ENCODE measurements at regions not wholly inside any gene's neighbourhood (a gene's known extent, or its start where the extent isn't known, plus 50 kb on each side); places are given as distances from the start of the nearest gene placed in this dataset.

DNA sequence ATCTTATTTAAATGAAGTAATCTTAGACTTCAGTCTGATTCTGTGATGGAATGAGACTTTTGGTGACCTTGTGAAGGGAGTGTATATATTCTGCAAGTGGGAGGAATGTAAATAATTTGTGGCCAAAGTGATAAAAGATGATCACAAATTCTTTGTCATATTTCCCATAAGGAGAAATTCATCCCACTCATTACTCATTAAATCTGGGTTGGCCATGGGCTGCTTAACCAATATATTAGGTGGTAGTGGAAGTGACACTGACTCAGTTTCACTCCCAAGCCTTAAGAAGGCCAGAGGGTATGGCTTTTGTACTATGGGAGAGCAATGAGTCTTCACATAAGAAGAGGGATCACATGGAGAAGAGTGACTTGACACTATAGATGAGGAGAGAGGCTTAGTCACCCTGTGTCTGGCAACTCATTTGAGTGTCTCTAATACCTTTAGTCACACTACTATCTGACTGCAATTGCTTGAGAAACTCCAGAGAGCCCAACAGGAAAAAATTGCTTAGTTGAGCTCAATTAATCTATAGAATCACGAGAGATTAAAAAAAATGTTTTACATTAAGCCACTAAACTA lies 408.2 kb upstream of the PITX2 start:
- Histone ChIP-seq H3K4me3 (no peak overlapping the region), H3K4me1 (replicated peaks) (peaks cover 27% of the 10 kb centered on the region)
- no peak for DNase-seq (ENCODE audit: low read depth in 1 of 2, low spot score in 2 of 2)

GRCh38 chr4:111031596-111031995 lies 408.7 kb upstream of the PITX2 start:
- no peaks in the 10 kb centered on the region for H3K36me3 ChIP-seq
- no peaks in the 10 kb centered on the region for H3K9me3 ChIP-seq (replicated peaks)
- H3K27ac ChIP-seq, result no peak overlapping the region
- DNase-seq (ENCODE audit: low read depth in 1 of 2, low spot score in 2 of 2), result no peak
- no peak overlapping the region for H3K4me3 ChIP-seq
- no peaks in the 10 kb centered on the region for H3K27me3 ChIP-seq (replicated peaks)
- H3K4me1 ChIP-seq (replicated peaks), result peaks cover 25% of the 10 kb centered on the region

More for the DNA sequence above, 408.2 kb upstream of the PITX2 start:
- H3K9me3 ChIP-seq (replicated peaks), result no peaks in the 10 kb centered on the region
- no peak overlapping the region for H3K27ac ChIP-seq
- no peaks in the 10 kb centered on the region for H3K36me3 ChIP-seq
- no peaks in the 10 kb centered on the region for H3K27me3 ChIP-seq (replicated peaks)

DNA sequence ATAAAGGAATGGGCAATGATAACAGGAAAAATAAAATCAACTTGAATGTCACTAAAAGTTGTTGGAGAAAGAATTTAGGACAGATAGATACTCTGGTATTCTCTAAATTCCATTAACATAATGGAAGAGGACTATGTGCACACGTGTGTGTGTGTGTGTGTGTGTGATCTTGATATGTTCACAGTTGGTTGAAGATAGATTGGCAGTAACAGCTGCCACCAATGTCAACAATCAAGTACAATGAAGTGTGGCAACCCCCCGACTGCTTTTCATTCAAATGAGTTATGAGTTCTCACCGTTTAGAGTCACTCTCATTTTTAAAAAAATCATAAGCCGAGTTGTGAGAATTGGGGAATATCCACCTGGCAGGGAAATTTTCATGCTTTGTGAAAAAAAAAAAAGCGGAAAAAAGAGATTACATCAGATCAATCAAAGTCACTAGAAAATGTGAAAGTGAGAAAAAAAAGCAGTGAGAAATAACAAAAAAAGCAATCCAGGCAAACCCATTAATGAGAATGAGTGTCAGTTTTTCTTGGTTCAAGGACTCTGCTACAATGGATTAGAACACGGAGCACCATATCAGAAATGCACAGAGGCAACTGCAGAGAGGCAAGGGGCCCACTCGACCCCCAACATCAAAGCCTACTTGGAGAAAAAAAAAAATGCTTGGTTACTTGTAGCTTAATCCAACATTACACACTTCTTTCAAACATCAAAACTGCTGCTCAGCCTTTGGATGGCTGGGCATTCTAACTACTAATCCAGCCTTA lies 414.9 kb upstream of the PITX2 start:
- Histone ChIP-seq H3K36me3 (no peaks in the 10 kb centered on the region), H3K27me3 (replicated peaks) (no peaks in the 10 kb centered on the region), H3K27ac (no peak overlapping the region), H3K4me3 (no peak overlapping the region), H3K4me1 (replicated peaks) (peaks cover 5% of the 10 kb centered on the region), H3K9me3 (replicated peaks) (no peaks in the 10 kb centered on the region)
- no peak for DNase-seq (ENCODE audit: low read depth in 1 of 2, low spot score in 2 of 2)

GRCh38 chr4:111040904-111041303 lies 418.0 kb upstream of the PITX2 start:
- Histone ChIP-seq H3K36me3 (no peaks in the 10 kb centered on the region), H3K4me1 (replicated peaks) (peaks cover 7% of the 10 kb centered on the region), H3K27me3 (replicated peaks) (no peaks in the 10 kb centered on the region), H3K9me3 (replicated peaks) (no peaks in the 10 kb centered on the region), H3K27ac (no peak overlapping the region), H3K4me3 (no peak overlapping the region)
- DNase-seq (ENCODE audit: low read depth in 1 of 2, low spot score in 2 of 2), result no peak

DNA sequence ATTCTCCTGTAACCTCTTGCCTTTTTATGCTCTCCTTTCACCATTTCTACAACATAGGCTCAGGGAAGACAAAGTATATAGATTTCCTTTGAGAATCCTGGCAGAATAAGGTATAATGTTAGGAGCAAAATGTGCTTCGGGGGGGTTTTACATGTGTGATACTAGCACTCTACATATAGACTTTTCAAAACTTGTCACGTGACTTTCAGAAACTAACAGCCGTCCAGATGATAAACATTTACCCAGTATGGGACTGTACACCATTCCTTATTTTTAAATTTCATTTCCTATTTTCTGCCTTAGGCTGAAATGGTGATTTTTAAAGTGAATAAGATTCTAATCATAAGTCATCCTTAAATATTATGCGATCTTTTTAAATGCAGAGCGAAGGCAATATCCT lies 420.4 kb upstream of the PITX2 start:
- no peak for DNase-seq (ENCODE audit: low read depth in 1 of 2, low spot score in 2 of 2)
- Histone ChIP-seq H3K4me3 (no peak overlapping the region), H3K27ac (no peak overlapping the region), H3K9me3 (replicated peaks) (no peaks in the 10 kb centered on the region), H3K4me1 (replicated peaks) (peaks cover 7% of the 10 kb centered on the region), H3K36me3 (no peaks in the 10 kb centered on the region), H3K27me3 (replicated peaks) (no peaks in the 10 kb centered on the region)

GRCh38 chr4:111045992-111046391 lies 423.1 kb upstream of the PITX2 start:
- no peak for DNase-seq (ENCODE audit: low read depth in 1 of 2, low spot score in 2 of 2)
- H3K9me3 ChIP-seq (replicated peaks), result no peaks in the 10 kb centered on the region
- H3K4me1 ChIP-seq (replicated peaks), result peaks cover 7% of the 10 kb centered on the region

GRCh38 chr4:111046811-111047210 lies 423.9 kb upstream of the PITX2 start:
- no peak for DNase-seq (ENCODE audit: low read depth in 1 of 2, low spot score in 2 of 2)
- H3K4me3 ChIP-seq, result no peak overlapping the region

More at GRCh38 chr4:111045992-111046391, 423.1 kb upstream of the PITX2 start:
- H3K27me3 ChIP-seq (replicated peaks), result no peaks in the 10 kb centered on the region
- H3K27ac ChIP-seq, result no peak overlapping the region
- no peaks in the 10 kb centered on the region for H3K36me3 ChIP-seq
- no peak overlapping the region for H3K4me3 ChIP-seq

DNA sequence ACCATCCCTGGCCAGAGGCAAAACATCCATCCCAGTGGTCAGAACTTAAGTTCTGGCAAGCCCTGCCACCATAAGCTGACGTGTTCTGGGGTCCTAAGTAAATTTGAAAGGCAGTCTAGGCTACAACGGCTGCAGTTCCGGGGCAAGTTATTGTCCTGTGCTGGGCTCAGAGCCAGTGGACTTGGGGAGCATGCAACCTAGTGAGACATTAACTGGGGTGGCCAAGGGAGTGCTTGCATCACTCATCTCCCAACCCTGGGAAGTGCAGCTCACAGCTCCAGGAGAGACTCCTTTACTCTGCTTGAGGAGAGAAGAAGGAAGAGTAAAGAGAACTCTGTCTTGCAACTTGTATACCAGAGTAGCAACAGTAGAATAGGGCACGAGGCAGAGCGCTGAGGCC lies 425.4 kb upstream of the PITX2 start:
- Histone ChIP-seq H3K36me3 (no peaks in the 10 kb centered on the region), H3K4me3 (no peak overlapping the region), H3K9me3 (replicated peaks) (peaks cover 4% of the 10 kb centered on the region; the same call in 1 of the 2 replicates)

More at GRCh38 chr4:111046811-111047210, 423.9 kb upstream of the PITX2 start:
- Histone ChIP-seq H3K27ac (no peak overlapping the region), H3K9me3 (replicated peaks) (no peaks in the 10 kb centered on the region), H3K27me3 (replicated peaks) (no peaks in the 10 kb centered on the region), H3K4me1 (replicated peaks) (peaks cover 7% of the 10 kb centered on the region), H3K36me3 (no peaks in the 10 kb centered on the region)

GRCh38 chr4:111064342-111064993 lies 441.6 kb upstream of the PITX2 start:
- H3K27ac ChIP-seq, result peak overlapping the region; percentile 90
- H3K4me3 ChIP-seq, result no peak overlapping the region
- no peaks in the 10 kb centered on the region for H3K9me3 ChIP-seq (replicated peaks)
- no peaks in the 10 kb centered on the region for H3K27me3 ChIP-seq (replicated peaks)
- DNase-seq (ENCODE audit: low read depth in 1 of 2, low spot score in 2 of 2), result peak; percentile 91 to 95
- H3K36me3 ChIP-seq, result no peaks in the 10 kb centered on the region
- peaks cover 44% of the 10 kb centered on the region for H3K4me1 ChIP-seq (replicated peaks)

More for the DNA sequence above, 425.4 kb upstream of the PITX2 start:
- Histone ChIP-seq H3K4me1 (replicated peaks) (no peaks in the 10 kb centered on the region), H3K27me3 (replicated peaks) (no peaks in the 10 kb centered on the region), H3K27ac (no peak overlapping the region)
- no peak for DNase-seq (ENCODE audit: low read depth in 1 of 2, low spot score in 2 of 2)

DNA sequence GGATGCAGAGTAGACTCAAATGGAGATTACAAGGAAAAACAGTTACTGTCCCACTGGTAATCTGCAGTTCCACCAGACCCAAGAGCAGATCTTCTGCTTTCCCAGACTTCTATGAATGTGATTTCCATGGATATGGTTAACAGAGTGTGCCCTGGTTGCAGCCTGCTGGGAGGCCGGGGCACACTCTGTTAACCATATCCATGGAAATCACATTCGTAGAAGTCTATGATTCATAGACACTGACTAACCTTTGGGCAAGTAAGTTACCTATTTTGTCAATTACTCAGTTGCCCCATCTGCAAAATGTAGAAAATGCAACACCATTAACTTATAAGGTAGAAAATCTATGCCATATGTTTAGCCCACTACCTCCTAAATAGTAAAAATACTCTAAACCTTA lies 443.1 kb upstream of the PITX2 start:
- no peaks in the 10 kb centered on the region for H3K36me3 ChIP-seq
- H3K27ac ChIP-seq, result peak overlapping the region; percentile 12; the same call in 1 of the 2 replicates
- H3K4me3 ChIP-seq, result no peak overlapping the region
- no peaks in the 10 kb centered on the region for H3K9me3 ChIP-seq (replicated peaks)
- no peaks in the 10 kb centered on the region for H3K27me3 ChIP-seq (replicated peaks)
- no peak for DNase-seq (ENCODE audit: low read depth in 1 of 2, low spot score in 2 of 2)
- peaks cover 44% of the 10 kb centered on the region for H3K4me1 ChIP-seq (replicated peaks)

DNA sequence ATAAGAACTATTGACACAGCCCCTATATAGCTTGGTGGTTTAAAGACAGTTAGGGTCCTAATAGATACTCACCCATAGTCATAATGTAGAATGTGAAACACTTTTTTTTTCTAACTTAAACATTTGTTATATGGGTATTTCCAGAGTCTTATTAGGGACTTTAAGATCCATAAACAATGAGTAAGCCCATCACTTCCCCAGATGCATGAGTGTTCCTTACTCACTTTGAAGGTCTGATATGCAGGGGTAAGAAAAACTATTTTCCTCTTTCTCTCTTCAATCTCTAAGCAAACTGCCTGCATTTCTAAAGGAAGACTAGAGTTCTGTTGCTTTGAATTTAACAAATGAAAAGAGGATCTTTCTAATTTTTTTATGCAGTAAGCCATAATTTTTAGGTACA lies 443.6 kb upstream of the PITX2 start:
- Histone ChIP-seq H3K4me3 (no peak overlapping the region), H3K27ac (peak overlapping the region; percentile 29), H3K4me1 (replicated peaks) (peaks cover 44% of the 10 kb centered on the region), H3K36me3 (no peaks in the 10 kb centered on the region), H3K9me3 (replicated peaks) (no peaks in the 10 kb centered on the region), H3K27me3 (replicated peaks) (no peaks in the 10 kb centered on the region)
- peak in 1 of 2 experiments; percentile 41 for DNase-seq (ENCODE audit: low read depth in 1 of 2, low spot score in 2 of 2)

DNA sequence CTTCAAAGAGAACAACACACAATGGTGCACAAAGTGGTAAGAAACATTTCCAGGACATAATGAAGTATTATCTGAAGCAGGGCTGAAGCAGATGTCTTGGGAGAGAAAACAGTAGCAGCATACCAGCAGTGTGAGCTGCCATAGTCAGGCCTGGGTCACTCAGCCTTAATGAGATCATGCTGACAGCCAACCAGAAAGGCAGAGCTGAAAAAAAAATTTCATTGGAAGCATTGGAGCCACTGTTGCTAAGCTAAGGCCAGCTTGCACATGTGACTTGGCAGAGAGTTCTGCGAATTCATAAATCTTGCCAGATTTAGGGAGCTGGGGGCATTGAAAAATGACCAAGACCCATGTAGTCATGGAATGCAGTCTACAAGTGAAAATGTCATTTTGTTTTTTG lies 444.0 kb upstream of the PITX2 start:
- H3K27me3 ChIP-seq (replicated peaks), result no peaks in the 10 kb centered on the region
- H3K27ac ChIP-seq, result peak overlapping the region; percentile 29
- no peaks in the 10 kb centered on the region for H3K9me3 ChIP-seq (replicated peaks)
- no peaks in the 10 kb centered on the region for H3K36me3 ChIP-seq
- DNase-seq (ENCODE audit: low read depth in 1 of 2, low spot score in 2 of 2), result no peak
- no peak overlapping the region for H3K4me3 ChIP-seq
- peaks cover 44% of the 10 kb centered on the region for H3K4me1 ChIP-seq (replicated peaks)

DNA sequence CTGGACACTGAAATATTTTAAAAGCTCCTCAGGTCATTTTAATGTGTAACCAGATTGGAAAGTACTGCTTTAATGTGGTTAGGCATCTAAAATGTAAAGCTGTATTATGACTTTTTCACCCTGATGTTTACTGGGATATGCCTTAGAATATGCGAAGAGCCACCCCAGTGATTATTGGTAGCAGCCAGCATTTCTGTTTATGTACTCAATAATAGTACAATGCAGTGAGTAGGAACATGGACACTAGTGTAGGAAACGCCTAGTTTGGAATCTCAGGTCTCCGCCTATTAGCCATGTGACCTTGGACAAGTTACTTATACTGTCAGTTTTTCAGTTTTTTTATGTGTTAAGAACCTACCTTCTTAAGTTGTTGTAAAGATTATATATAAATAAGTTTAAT lies 446.0 kb upstream of the PITX2 start:
- Histone ChIP-seq H3K4me3 (no peak overlapping the region), H3K9me3 (replicated peaks) (no peaks in the 10 kb centered on the region), H3K4me1 (replicated peaks) (peaks cover 34% of the 10 kb centered on the region), H3K27me3 (replicated peaks) (no peaks in the 10 kb centered on the region), H3K27ac (no peak overlapping the region), H3K36me3 (no peaks in the 10 kb centered on the region)
- DNase-seq (ENCODE audit: low read depth in 1 of 2, low spot score in 2 of 2), result no peak

DNA sequence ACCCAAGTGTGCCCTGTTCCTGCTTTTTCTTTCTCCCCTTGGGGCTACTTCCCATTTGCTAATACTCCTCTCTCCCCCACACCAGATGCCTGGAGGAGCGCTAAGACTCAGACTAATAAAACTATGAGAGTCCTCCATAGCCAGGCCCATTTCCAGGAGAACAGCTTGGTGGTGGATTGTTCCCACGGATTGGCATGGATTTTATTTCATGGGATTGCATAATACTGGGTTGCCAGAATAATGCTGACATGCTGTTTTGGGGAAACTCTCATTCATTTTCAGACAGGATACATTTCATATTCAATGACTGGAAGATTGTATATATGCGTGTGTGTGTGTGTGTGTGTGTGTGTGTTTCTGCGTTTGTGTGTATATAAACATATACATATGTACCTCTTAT lies 447.5 kb upstream of the PITX2 start:
- H3K36me3 ChIP-seq, result no peaks in the 10 kb centered on the region
- no peaks in the 10 kb centered on the region for H3K27me3 ChIP-seq (replicated peaks)
- DNase-seq (ENCODE audit: low read depth in 1 of 2, low spot score in 2 of 2), result no peak
- H3K27ac ChIP-seq, result no peak overlapping the region
- peaks cover 21% of the 10 kb centered on the region for H3K4me1 ChIP-seq (replicated peaks)
- no peaks in the 10 kb centered on the region for H3K9me3 ChIP-seq (replicated peaks)
- no peak overlapping the region for H3K4me3 ChIP-seq
